ENCODE measurements at regions not wholly inside any gene's neighbourhood (a gene's known extent, or its start where the extent isn't known, plus 50 kb on each side); places are given as distances from the start of the nearest gene placed in this dataset.

- intact Hi-C loops (cut with micrococcal nuclease): no loop called here
- ChIA-PET CTCF (interaction anchor here (0.6 kb wide), 2 partner anchors 11 to 14 kb away, joined by 3 to 4 read pairs; no protein-coding TSS in a partner anchor), POLR2A (no interaction called here)
- Mint-ChIP-seq H3K4me1 (ENCODE audit: insufficient read depth, unreplicated experiment) (peaks cover 23% of the 10 kb centered on the region), H3K9me3 (ENCODE audit: unreplicated experiment) (no peaks in the 10 kb centered on the region), H3K36me3 (ENCODE audit: insufficient read depth, unreplicated experiment) (no peaks in the 10 kb centered on the region), H3K27me3 (ENCODE audit: insufficient read depth, unreplicated experiment) (no peaks in the 10 kb centered on the region), H3K27ac (ENCODE audit: low read depth, unreplicated experiment) (no peak overlapping the region), H3K4me3 (ENCODE audit: unreplicated experiment) (no peak overlapping the region)
- no peak for TF ChIP-seq CTCF (IDR thresholded peaks at IDR 0.05; ENCODE audit: unreplicated experiment)
- no peak for DNase-seq (ENCODE audit: unreplicated experiment)
- BruUV-seq (replicated peaks): no TSS peak
Observed at GRCh38 chr6:47151232-47151898, 109.2 kb upstream of the ADGRF1 start.

- CTCF ChIA-PET: interaction anchor here (0.9 kb wide), 1 partner anchor 10 kb away, joined by 3 read pairs; no protein-coding TSS in a partner anchor
- no TSS peak for BruUV-seq (replicated peaks)
- no peaks in the 10 kb centered on the region for H3K27me3 Mint-ChIP-seq (ENCODE audit: insufficient read depth, unreplicated experiment)
- H3K9me3 Mint-ChIP-seq (ENCODE audit: unreplicated experiment): no peaks in the 10 kb centered on the region
- intact Hi-C loops (cut with micrococcal nuclease): no loop called here
- TF ChIP-seq CTCF (IDR thresholded peaks at IDR 0.05; ENCODE audit: unreplicated experiment): no peak
- H3K4me1 Mint-ChIP-seq (ENCODE audit: insufficient read depth, unreplicated experiment): peaks cover 35% of the 10 kb centered on the region
- POLR2A ChIA-PET: interaction anchor here (0.9 kb wide), 2 partner anchors 48 to 160 kb away, joined by 3 read pairs; partner anchors contain the start of gene TNFRSF21
- H3K27ac Mint-ChIP-seq (ENCODE audit: low read depth, unreplicated experiment): no peak overlapping the region
- no peak for DNase-seq (ENCODE audit: unreplicated experiment)
- H3K36me3 Mint-ChIP-seq (ENCODE audit: insufficient read depth, unreplicated experiment): no peaks in the 10 kb centered on the region
- no peak overlapping the region for H3K4me3 Mint-ChIP-seq (ENCODE audit: unreplicated experiment)
Observed at GRCh38 chr6:47149554-47149953, 107.4 kb upstream of the ADGRF1 start.

- no peaks in the 10 kb centered on the region for H3K27me3 Mint-ChIP-seq (ENCODE audit: insufficient read depth, unreplicated experiment)
- no peak overlapping the region for H3K27ac Mint-ChIP-seq (ENCODE audit: low read depth, unreplicated experiment)
- CTCF ChIA-PET: interaction anchor here (0.9 kb wide), 1 partner anchor 10 kb away, joined by 3 read pairs; no protein-coding TSS in a partner anchor
- no peaks in the 10 kb centered on the region for H3K9me3 Mint-ChIP-seq (ENCODE audit: unreplicated experiment)
- intact Hi-C loops (cut with micrococcal nuclease): no loop called here
- TF ChIP-seq CTCF (IDR thresholded peaks at IDR 0.05; ENCODE audit: unreplicated experiment): no peak
- peaks cover 40% of the 10 kb centered on the region for H3K4me1 Mint-ChIP-seq (ENCODE audit: insufficient read depth, unreplicated experiment)
- no TSS peak for BruUV-seq (replicated peaks)
- H3K36me3 Mint-ChIP-seq (ENCODE audit: insufficient read depth, unreplicated experiment): no peaks in the 10 kb centered on the region
- DNase-seq (ENCODE audit: unreplicated experiment): no peak
- no peak overlapping the region for H3K4me3 Mint-ChIP-seq (ENCODE audit: unreplicated experiment)
- POLR2A ChIA-PET: interaction anchor here (0.9 kb wide), 2 partner anchors 47 to 161 kb away, joined by 3 read pairs; partner anchors contain the start of gene TNFRSF21
Observed at GRCh38 chr6:47149066-47149465, 106.9 kb upstream of the ADGRF1 start.

GRCh38 chr6:47147836-47148344 is 105.8 kb upstream of the ADGRF1 start:
- no TSS peak for BruUV-seq (replicated peaks)
- Mint-ChIP-seq H3K4me3 (ENCODE audit: unreplicated experiment) (no peak overlapping the region), H3K27ac (ENCODE audit: low read depth, unreplicated experiment) (no peak overlapping the region), H3K4me1 (ENCODE audit: insufficient read depth, unreplicated experiment) (peaks cover 37% of the 10 kb centered on the region), H3K36me3 (ENCODE audit: insufficient read depth, unreplicated experiment) (no peaks in the 10 kb centered on the region), H3K27me3 (ENCODE audit: insufficient read depth, unreplicated experiment) (no peaks in the 10 kb centered on the region), H3K9me3 (ENCODE audit: unreplicated experiment) (peaks cover 4% of the 10 kb centered on the region)
- intact Hi-C loops (cut with micrococcal nuclease): no loop called here
- no peak for TF ChIP-seq CTCF (IDR thresholded peaks at IDR 0.05; ENCODE audit: unreplicated experiment)
- ChIA-PET CTCF (no interaction called here), POLR2A (no interaction called here)
- DNase-seq (ENCODE audit: unreplicated experiment): no peak
